ENCODE measurements at regions not wholly inside any gene's neighbourhood (a gene's known extent, or its start where the extent isn't known, plus 50 kb on each side); places are given as distances from the start of the nearest gene placed in this dataset.

- DNase-seq (ENCODE audit: low read depth) = no peak
- TF ChIP-seq, protein P1, sequence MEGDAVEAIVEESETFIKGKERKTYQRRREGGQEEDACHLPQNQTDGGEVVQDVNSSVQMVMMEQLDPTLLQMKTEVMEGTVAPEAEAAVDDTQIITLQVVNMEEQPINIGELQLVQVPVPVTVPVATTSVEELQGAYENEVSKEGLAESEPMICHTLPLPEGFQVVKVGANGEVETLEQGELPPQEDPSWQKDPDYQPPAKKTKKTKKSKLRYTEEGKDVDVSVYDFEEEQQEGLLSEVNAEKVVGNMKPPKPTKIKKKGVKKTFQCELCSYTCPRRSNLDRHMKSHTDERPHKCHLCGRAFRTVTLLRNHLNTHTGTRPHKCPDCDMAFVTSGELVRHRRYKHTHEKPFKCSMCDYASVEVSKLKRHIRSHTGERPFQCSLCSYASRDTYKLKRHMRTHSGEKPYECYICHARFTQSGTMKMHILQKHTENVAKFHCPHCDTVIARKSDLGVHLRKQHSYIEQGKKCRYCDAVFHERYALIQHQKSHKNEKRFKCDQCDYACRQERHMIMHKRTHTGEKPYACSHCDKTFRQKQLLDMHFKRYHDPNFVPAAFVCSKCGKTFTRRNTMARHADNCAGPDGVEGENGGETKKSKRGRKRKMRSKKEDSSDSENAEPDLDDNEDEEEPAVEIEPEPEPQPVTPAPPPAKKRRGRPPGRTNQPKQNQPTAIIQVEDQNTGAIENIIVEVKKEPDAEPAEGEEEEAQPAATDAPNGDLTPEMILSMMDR (conservative IDR thresholded peaks at IDR 0.05; ENCODE audit: low read depth, low read length) = no peak
- H3K4me3 ChIP-seq (ENCODE audit: low read length) = no peak overlapping the region
These were observed 104.2 kb upstream of the ADGRL4 start for GRCh38 chr1:79110749-79111148.

- DNase-seq (ENCODE audit: low read depth) = no peak
- H3K4me3 ChIP-seq (ENCODE audit: low read length) = no peak overlapping the region
- TF ChIP-seq, protein P1 (conservative IDR thresholded peaks at IDR 0.05; ENCODE audit: low read depth, low read length) = no peak
These were observed 102.9 kb upstream of the ADGRL4 start for GRCh38 chr1:79109445-79109844.

DNA sequence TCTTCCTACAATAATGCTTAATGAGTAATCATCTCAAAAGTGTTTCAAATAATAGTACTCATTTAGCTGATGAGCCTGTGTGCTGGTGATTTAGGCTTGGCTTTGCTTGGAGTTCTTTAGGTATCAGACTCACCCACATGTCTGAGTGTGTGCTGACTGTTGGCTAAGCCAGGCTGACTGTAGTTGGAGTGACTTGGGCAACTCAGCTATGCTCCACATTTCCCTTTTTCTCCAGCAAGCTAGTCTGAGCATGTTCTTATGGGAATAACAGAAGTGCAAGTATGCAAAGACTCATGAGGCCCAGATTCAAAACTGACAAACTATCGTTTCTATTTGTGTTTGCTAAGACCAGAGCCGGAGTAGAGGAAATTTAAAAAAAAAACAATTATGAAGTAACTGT lies 99.0 kb upstream of the ADGRL4 start:
- no peak for DNase-seq (ENCODE audit: low read depth)
- no peak overlapping the region for H3K4me3 ChIP-seq (ENCODE audit: low read length)
- TF ChIP-seq, protein P1 (conservative IDR thresholded peaks at IDR 0.05; ENCODE audit: low read depth, low read length) = no peak

DNA sequence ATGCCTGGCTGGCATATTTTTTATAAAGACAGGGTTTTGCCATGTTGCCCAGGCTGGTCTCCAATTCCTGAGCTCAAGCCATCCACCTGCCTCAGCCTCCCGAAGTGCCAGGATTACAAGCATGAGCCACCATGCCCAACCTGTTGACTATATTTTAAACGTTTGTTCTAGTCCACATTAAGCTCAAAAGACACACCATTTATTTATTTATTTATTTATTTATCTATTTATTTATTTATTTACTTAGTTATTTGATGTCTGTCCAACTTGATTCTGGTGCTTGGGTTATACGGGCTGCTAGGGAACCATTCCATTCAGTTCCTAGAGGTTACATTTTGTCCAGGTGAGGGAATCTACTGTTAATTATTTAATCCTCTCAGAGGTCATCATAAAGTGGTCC lies 98.1 kb upstream of the ADGRL4 start:
- TF ChIP-seq, protein P1 (conservative IDR thresholded peaks at IDR 0.05; ENCODE audit: low read depth, low read length) = no peak
- H3K4me3 ChIP-seq (ENCODE audit: low read length) = no peak overlapping the region
- no peak for DNase-seq (ENCODE audit: low read depth)

- H3K4me3 ChIP-seq (ENCODE audit: low read length) = no peak overlapping the region
- DNase-seq (ENCODE audit: low read depth) = peak; percentile 43
- TF ChIP-seq, protein P1 (conservative IDR thresholded peaks at IDR 0.05; ENCODE audit: low read depth, low read length) = no peak
These were observed 93.9 kb upstream of the ADGRL4 start for GRCh38 chr1:79100385-79100784.

DNA sequence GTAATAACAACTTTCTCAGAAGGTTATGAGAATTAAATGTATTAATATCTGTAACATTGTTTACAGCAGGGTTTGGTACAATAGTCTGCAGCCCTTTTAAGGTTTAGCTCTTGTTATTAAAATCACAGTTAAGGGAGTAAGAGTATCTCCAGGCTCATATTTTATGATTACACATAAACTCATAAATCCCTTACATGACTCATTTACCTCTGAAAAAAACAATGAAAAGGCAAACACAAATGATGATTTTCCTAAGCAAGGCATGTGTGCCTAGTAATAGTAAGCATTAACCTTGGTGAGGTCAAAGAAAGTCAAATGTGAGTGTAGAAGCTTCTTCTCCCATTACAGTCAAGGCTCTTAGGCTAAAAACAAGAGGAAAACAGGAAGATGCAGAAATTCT lies 84.5 kb upstream of the ADGRL4 start:
- TF ChIP-seq, protein P1 (conservative IDR thresholded peaks at IDR 0.05; ENCODE audit: low read depth, low read length) = no peak
- DNase-seq (ENCODE audit: low read depth) = no peak
- H3K4me3 ChIP-seq (ENCODE audit: low read length) = no peak overlapping the region

- no peak for DNase-seq (ENCODE audit: low read depth)
- TF ChIP-seq, protein P1 (conservative IDR thresholded peaks at IDR 0.05; ENCODE audit: low read depth, low read length) = no peak
- H3K4me3 ChIP-seq (ENCODE audit: low read length) = no peak overlapping the region
These were observed 83.4 kb upstream of the ADGRL4 start for GRCh38 chr1:79089946-79090345.
